ENCODE measurements at regions not wholly inside any gene's neighbourhood (a gene's known extent, or its start where the extent isn't known, plus 50 kb on each side); places are given as distances from the start of the nearest gene placed in this dataset.
A peak's percentile ranks its signal among the peaks of the same experiment; 100 is the strongest.

DNA sequence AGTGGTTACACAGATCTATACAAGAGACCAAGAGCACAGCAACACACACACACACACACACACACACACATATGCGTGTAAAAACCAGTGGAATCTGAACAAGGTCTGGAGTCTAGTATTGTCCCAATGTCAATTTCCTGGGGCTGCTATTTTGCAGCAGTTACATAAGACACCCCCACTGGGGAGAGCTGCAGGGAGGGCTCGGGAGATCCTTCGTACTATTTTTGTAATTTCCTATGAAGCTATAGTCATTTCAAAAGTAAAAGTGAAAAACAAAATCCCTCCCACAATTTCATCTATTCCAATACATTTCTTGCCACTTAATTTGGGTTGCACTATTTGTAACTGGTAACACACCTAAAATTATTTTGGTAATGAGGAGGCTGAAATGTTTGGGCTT, 68.5 kb downstream of the C16orf95 start:
- H3K36me3 Mint-ChIP-seq (ENCODE audit: insufficient read depth in 2 of 2), result no peaks in the 10 kb centered on the region

GRCh38 chr16:87249425-87249824, 67.8 kb downstream of the C16orf95 start:
- H3K9me3 Mint-ChIP-seq, result no peaks in the 10 kb centered on the region
- H3K4me3 Mint-ChIP-seq, result no peak overlapping the region
- ATAC-seq (replicated peaks in 1 of 2) (no peak), DNase-seq (no peak)
- no peaks in the 10 kb centered on the region for H3K27me3 Mint-ChIP-seq (ENCODE audit: low read depth)
- H3K27ac Mint-ChIP-seq, result no peak overlapping the region
- H3K36me3 Mint-ChIP-seq (ENCODE audit: insufficient read depth in 2 of 2), result no peaks in the 10 kb centered on the region
- H3K4me1 Mint-ChIP-seq (ENCODE audit: low read depth), result peaks cover 9% of the 10 kb centered on the region

More for the DNA sequence above, 68.5 kb downstream of the C16orf95 start:
- Mint-ChIP-seq H3K4me3 (peak overlapping the region in 1 of 2 donors; percentile 36), H3K9me3 (no peaks in the 10 kb centered on the region), H3K27ac (no peak overlapping the region), H3K4me1 (ENCODE audit: low read depth) (peaks cover 10% of the 10 kb centered on the region), H3K27me3 (ENCODE audit: low read depth) (no peaks in the 10 kb centered on the region)
- no peak for ATAC-seq (replicated peaks in 1 of 2)
- DNase-seq, result no peak

GRCh38 chr16:87250431-87250960, 66.7 kb downstream of the C16orf95 start:
- Mint-ChIP-seq H3K27ac (no peak overlapping the region), H3K9me3 (no peaks in the 10 kb centered on the region), H3K27me3 (ENCODE audit: low read depth) (no peaks in the 10 kb centered on the region), H3K36me3 (ENCODE audit: insufficient read depth in 2 of 2) (no peaks in the 10 kb centered on the region), H3K4me1 (ENCODE audit: low read depth) (peaks cover 9% of the 10 kb centered on the region), H3K4me3 (no peak overlapping the region)
- no peak for ATAC-seq (replicated peaks in 1 of 2)
- no peak for DNase-seq

GRCh38 chr16:87252269-87252970, 64.8 kb downstream of the C16orf95 start:
- no peaks in the 10 kb centered on the region for H3K36me3 Mint-ChIP-seq (ENCODE audit: insufficient read depth in 2 of 2)
- H3K27me3 Mint-ChIP-seq (ENCODE audit: low read depth), result no peaks in the 10 kb centered on the region
- no peak overlapping the region for H3K27ac Mint-ChIP-seq
- DNase-seq (peak in 1 of 2 donors; percentile 16), ATAC-seq (replicated peaks in 1 of 2) (peak; percentile 73 to 76)
- no peak overlapping the region for H3K4me3 Mint-ChIP-seq
- H3K9me3 Mint-ChIP-seq, result no peaks in the 10 kb centered on the region
- H3K4me1 Mint-ChIP-seq (ENCODE audit: low read depth), result peaks cover 9% of the 10 kb centered on the region

All from activated T-cell treated with anti-CD3 and anti-CD28 coated beads, Interleukin-2, amount 50 U/mL, for 72 hours (primary cell).